GM12892 (cell line): ENCODE measurements at regions not wholly inside any gene's neighbourhood (a gene's known extent, or its start where the extent isn't known, plus 50 kb on each side); places are given as distances from the start of the nearest gene placed in this dataset.

ENCODE experiments used
- POLR2A ChIP-seq: IDR thresholded peaks from 2 replicates; pipeline ENCODE4 v1.6.1; 2011; ENCODE audit warnings: low read depth, low read length, control low read depth
- POLR2AphosphoS5 ChIP-seq: IDR thresholded peaks from 2 replicates; pipeline ENCODE4 v1.6.1; 2011; ENCODE audit warnings: low read depth, low read length, control low read depth

DNA sequence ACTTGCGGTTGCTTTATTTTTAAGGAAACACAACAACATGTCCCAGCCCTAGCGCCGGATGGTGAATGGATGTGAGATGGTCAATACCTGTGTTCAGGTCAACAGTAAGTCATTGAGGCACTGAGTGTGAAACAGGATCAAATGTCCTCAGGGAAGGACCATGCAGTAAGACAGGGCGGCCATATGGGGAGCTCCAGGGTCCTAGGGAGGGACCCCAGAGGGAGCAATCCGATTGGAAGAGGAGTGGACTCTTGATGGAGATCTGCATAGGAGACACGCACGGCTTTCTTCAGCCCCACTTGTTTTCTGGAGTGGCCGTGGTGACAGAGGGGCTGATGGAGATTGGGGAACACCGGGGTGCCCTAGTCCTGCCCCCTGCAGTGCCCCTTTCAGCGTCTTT lies 423.8 kb upstream of the MKI67 start:
- TF ChIP-seq POLR2A (no peak), POLR2AphosphoS5 (no peak)
